WERI-Rb-1 (cell line): ENCODE measurements at regions not wholly inside any gene's neighbourhood (a gene's known extent, or its start where the extent isn't known, plus 50 kb on each side); places are given as distances from the start of the nearest gene placed in this dataset.

Source experiments
- DNase-seq: peaks from one replicate; pipeline ENCODE4 v3.0.0-alpha.2; 2020
- H3K27ac ChIP-seq: fragments of 250-450 bp; sonication (Bioruptor Pico); 2 replicates; pipeline ENCODE4 v1.5.1; 2020; ENCODE audit warnings: mild to moderate bottlenecking, moderate library complexity
- H3K27me3 ChIP-seq: fragments of 250-450 bp; sonication (Bioruptor Pico); 2 replicates; pipeline ENCODE4 v1.5.1; 2021; ENCODE audit warnings: mild to moderate bottlenecking, low read depth, moderate library complexity; ENCODE audit not compliant: insufficient read depth, severe bottlenecking
- H3K36me3 ChIP-seq: fragments of 250-450 bp; sonication (Bioruptor Pico); 2 replicates; pipeline ENCODE4 v1.5.1; 2020; ENCODE audit warnings: mild to moderate bottlenecking, moderate library complexity
- H3K4me3 ChIP-seq: 2 replicates; pipeline ENCODE4 v1.5.1; 2011; ENCODE audit warnings: low read depth, mild to moderate bottlenecking, control low read depth, low read length
- H3K9me3 ChIP-seq: fragments of 250-450 bp; sonication (Bioruptor Pico); 2 replicates; pipeline ENCODE4 v1.5.1; 2021; ENCODE audit warnings: mild to moderate bottlenecking, moderate library complexity; ENCODE audit not compliant: severe bottlenecking
- TF ChIP-seq, protein P1 (sequence below): IDR thresholded peaks from 2 replicates; pipeline ENCODE4 v1.5.1; 2011; ENCODE audit warnings: low read depth, mild to moderate bottlenecking, control low read depth, inconsistent platforms, low read length

- DNase-seq: no peak
- H3K9me3 ChIP-seq: no peaks in the 10 kb centered on the region
Measured at GRCh38 chr6:104601721-104602120, 258.0 kb downstream of the HACE1 start.

DNA sequence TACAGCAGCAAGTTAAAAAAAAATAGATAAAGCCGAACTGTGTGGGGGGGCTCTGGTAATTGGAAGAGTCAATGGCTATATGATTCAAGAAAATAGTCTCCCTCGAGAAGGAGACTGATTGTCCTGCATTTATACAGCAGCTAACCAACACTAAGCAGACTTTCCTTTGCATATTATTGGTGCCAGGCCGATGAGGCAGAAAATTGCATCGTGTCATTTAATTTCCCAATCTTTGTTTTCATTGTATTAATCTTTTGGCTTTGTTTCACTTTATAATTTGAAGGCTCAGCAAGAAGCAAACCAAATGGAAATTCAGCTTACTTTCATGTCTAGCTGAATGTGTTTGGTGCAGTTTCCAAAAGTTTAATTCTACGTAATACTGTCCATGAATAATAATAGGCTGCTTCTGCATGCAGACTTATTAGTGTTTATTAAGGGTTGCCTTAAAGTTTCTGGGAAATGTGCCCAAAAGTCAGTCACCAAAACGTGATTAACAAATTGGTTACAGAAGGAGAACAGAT lies 258.5 kb downstream of the HACE1 start:
- H3K27me3 ChIP-seq: no peaks in the 10 kb centered on the region
- TF ChIP-seq, protein P1, sequence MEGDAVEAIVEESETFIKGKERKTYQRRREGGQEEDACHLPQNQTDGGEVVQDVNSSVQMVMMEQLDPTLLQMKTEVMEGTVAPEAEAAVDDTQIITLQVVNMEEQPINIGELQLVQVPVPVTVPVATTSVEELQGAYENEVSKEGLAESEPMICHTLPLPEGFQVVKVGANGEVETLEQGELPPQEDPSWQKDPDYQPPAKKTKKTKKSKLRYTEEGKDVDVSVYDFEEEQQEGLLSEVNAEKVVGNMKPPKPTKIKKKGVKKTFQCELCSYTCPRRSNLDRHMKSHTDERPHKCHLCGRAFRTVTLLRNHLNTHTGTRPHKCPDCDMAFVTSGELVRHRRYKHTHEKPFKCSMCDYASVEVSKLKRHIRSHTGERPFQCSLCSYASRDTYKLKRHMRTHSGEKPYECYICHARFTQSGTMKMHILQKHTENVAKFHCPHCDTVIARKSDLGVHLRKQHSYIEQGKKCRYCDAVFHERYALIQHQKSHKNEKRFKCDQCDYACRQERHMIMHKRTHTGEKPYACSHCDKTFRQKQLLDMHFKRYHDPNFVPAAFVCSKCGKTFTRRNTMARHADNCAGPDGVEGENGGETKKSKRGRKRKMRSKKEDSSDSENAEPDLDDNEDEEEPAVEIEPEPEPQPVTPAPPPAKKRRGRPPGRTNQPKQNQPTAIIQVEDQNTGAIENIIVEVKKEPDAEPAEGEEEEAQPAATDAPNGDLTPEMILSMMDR: no peak
- no peak overlapping the region for H3K4me3 ChIP-seq
- no peak for DNase-seq
- no peaks in the 10 kb centered on the region for H3K36me3 ChIP-seq
- no peaks in the 10 kb centered on the region for H3K9me3 ChIP-seq
- H3K27ac ChIP-seq: no peak overlapping the region

More at GRCh38 chr6:104601721-104602120, 258.0 kb downstream of the HACE1 start:
- Histone ChIP-seq H3K36me3 (no peaks in the 10 kb centered on the region), H3K4me3 (no peak overlapping the region), H3K27me3 (no peaks in the 10 kb centered on the region), H3K27ac (no peak overlapping the region)
- TF ChIP-seq, protein P1: no peak

GRCh38 chr6:104600639-104600931 lies 259.1 kb downstream of the HACE1 start:
- no peak for DNase-seq
- H3K27ac ChIP-seq: no peak overlapping the region
- no peak overlapping the region for H3K4me3 ChIP-seq
- TF ChIP-seq, protein P1: no peak
- no peaks in the 10 kb centered on the region for H3K9me3 ChIP-seq
- H3K27me3 ChIP-seq: no peaks in the 10 kb centered on the region
- no peaks in the 10 kb centered on the region for H3K36me3 ChIP-seq

DNA sequence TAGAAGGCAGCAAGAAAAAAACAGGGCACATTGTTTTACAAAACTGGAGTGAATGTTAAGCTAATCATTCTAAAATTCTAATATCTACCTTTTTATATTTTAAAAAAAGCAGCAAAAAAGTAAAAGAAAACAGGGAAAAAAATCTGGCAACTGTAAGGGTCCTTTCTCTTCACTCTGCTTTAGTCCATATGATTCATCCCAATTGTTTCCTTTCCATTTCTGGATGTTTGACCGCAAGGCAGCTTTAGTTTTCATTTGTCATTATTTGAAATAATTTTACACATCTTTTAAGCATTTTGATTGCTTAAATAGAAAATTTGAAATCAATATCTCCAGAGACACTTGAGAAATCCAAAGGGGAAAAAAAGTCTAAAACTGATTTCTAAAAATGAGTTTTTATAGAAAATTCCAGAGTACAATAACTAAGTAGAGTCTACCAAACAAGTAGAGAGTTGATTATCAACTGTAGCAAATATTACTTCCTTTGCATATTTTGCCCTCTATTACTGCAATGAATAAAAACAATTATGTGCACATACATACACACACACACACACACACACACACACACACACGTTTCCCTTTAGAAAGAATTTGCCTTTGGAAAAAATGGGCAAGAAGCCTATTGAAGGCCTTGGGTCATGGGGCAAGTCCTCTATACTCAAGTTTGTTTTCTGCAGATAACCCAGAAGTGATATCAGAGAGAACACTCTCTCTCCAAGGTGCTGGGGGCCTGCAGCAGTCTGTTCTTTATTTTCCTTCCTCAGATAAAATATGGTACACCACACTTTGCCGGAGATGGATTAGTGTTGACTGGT lies 259.7 kb downstream of the HACE1 start:
- no peak overlapping the region for H3K27ac ChIP-seq

DNA sequence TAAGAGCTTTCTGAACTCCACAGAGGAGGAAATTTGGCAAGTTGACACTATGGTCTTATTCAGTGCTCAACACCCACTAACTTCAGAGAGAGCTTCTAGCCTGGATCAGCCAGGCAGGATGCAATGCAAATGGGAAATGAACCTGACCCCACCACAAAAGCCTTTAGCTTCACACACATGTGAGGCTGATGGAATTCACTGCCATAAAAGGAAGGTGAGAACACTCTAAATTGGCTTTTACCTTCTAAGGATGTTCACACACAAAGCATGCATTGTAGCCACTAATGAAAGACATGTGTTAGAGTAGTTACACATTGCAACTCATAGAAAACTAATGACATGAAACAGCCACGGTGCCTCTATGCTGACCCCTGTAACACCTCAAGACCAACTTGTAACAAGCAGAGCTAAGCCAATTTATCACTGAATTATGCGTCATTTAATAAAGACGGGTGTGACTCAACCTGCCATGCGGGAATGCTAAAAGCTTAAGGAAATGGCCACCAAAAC lies 262.1 kb downstream of the HACE1 start:
- Histone ChIP-seq H3K27ac (no peak overlapping the region), H3K9me3 (no peaks in the 10 kb centered on the region), H3K27me3 (no peaks in the 10 kb centered on the region), H3K36me3 (no peaks in the 10 kb centered on the region), H3K4me3 (no peak overlapping the region)
- DNase-seq: no peak
- TF ChIP-seq, protein P1: no peak

More for the DNA sequence above, 259.7 kb downstream of the HACE1 start:
- Histone ChIP-seq H3K36me3 (no peaks in the 10 kb centered on the region), H3K4me3 (no peak overlapping the region), H3K27me3 (no peaks in the 10 kb centered on the region), H3K9me3 (no peaks in the 10 kb centered on the region)
- DNase-seq: no peak
- TF ChIP-seq, protein P1: no peak
